CD14-positive monocyte (primary cell): ENCODE measurements at regions not wholly inside any gene's neighbourhood (a gene's known extent, or its start where the extent isn't known, plus 50 kb on each side); places are given as distances from the start of the nearest gene placed in this dataset.

Experiments
- DNase-seq, 3 donors: peaks; one replicate each; pipeline ENCODE4 v3.0.0-alpha.2; 2011 to 2022
- H2AFZ ChIP-seq: 2 replicates; pipeline ENCODE4 v1.6.0; 2012; ENCODE audit warnings: mild to moderate bottlenecking, low read depth, low read length, inconsistent platforms; ENCODE audit not compliant: insufficient read depth, poor library complexity, severe bottlenecking
- H3K27ac ChIP-seq, 2 donors: 1 replicate in 1 of 2; 2 replicates in 1 of 2; pipeline ENCODE4 v1.5.1; 2012 to 2013; ENCODE audit warnings: low read length in 2 of 2, control low read depth in 1 of 2, inconsistent platforms in 1 of 2, low read depth in 1 of 2, mild to moderate bottlenecking in 1 of 2
- H3K27me3 ChIP-seq, 2 donors: one replicate each; pipeline versions ENCODE4 v1.6.0 to v1.6.1; 2011 to 2013; ENCODE audit warnings: low read length in 2 of 2; ENCODE audit not compliant: control insufficient read depth in 2 of 2, insufficient read depth in 2 of 2
- H3K36me3 ChIP-seq, 2 donors: replicated peaks in 1 of 2; 1 replicate in 1 of 2; 2 replicates in 1 of 2; pipeline versions ENCODE4 v1.5.1 to v1.6.1; 2012 to 2013; ENCODE audit warnings: low read length in 2 of 2, control low read depth in 1 of 2, inconsistent platforms in 1 of 2, mild to moderate bottlenecking in 1 of 2; ENCODE audit not compliant: insufficient read depth in 2 of 2, control insufficient read depth in 1 of 2
- H3K4me1 ChIP-seq, 2 donors: 1 replicate in 1 of 2; 2 replicates in 1 of 2; pipeline versions ENCODE4 v1.5.1 to v1.6.1; 2012 to 2013; ENCODE audit warnings: low read length in 2 of 2, control low read depth in 1 of 2, inconsistent platforms in 1 of 2, mild to moderate bottlenecking in 1 of 2, moderate library complexity in 1 of 2; ENCODE audit not compliant: insufficient read depth in 2 of 2, control insufficient read depth in 1 of 2
- H3K4me2 ChIP-seq: replicated peaks from 2 replicates; pipeline ENCODE3; 2012; ENCODE audit warnings: low read length, moderate library complexity, mild to moderate bottlenecking; ENCODE audit not compliant: poor library complexity, severe bottlenecking; ENCODE audit errors: extremely low read depth
- H3K4me3 ChIP-seq, 3 experiments: fragments of 200-600 bp in 1 of 3; sonication (generic) in 1 of 3; replicated peaks in 1 of 3; 1 replicate in 2 of 3; 2 replicates in 1 of 3; pipeline ENCODE4 v1.5.1; 2011 to 2013; ENCODE audit warnings: low read length in 3 of 3, mild to moderate bottlenecking in 3 of 3, control low read depth in 2 of 3, low read depth in 2 of 3, inconsistent platforms in 1 of 3, moderate library complexity in 1 of 3
- H3K79me2 ChIP-seq: 2 replicates; pipeline ENCODE4 v1.6.0; 2012; ENCODE audit warnings: mild to moderate bottlenecking, control low read depth, inconsistent platforms, low read length, moderate library complexity; ENCODE audit not compliant: insufficient read depth
- H3K9ac ChIP-seq: 2 replicates; pipeline ENCODE4 v1.6.0; 2017; ENCODE audit warnings: low read length, mild to moderate bottlenecking; ENCODE audit not compliant: insufficient read depth, poor library complexity, severe bottlenecking
- H3K9me3 ChIP-seq, 2 donors: replicated peaks in 1 of 2; 1 replicate in 1 of 2; 2 replicates in 1 of 2; pipeline versions ENCODE4 v1.5.1 to v1.6.1; 2012 to 2013; ENCODE audit warnings: low read length in 2 of 2, control low read depth in 1 of 2; ENCODE audit not compliant: control insufficient read depth in 1 of 2, insufficient read depth in 1 of 2
- H4K20me1 ChIP-seq: 2 replicates; pipeline ENCODE4 v1.6.0; 2012; ENCODE audit warnings: mild to moderate bottlenecking, low read length, control low read depth, moderate library complexity; ENCODE audit not compliant: insufficient read depth
- H3K27ac Mint-ChIP-seq, 7 donors: one replicate each; pipeline ENCODE4 v1.8.0; 2020; ENCODE audit warnings: mild to moderate bottlenecking in 7 of 7, mixed read lengths in 7 of 7, moderate library complexity in 6 of 7, inconsistent platforms in 2 of 7
- H3K27me3 Mint-ChIP-seq, 3 donors: one replicate each; pipeline ENCODE4 v1.8.0; 2021 to 2022; ENCODE audit warnings: low read depth in 3 of 3, mild to moderate bottlenecking in 3 of 3, mixed read lengths in 3 of 3, moderate library complexity in 3 of 3, inconsistent platforms in 1 of 3
- H3K36me3 Mint-ChIP-seq, 2 donors: one replicate each; pipeline ENCODE4 v1.8.0; 2020; ENCODE audit warnings: mixed read lengths in 2 of 2, inconsistent platforms in 1 of 2, mild to moderate bottlenecking in 1 of 2
- H3K4me1 Mint-ChIP-seq: one replicate; pipeline ENCODE4 v1.8.0; 2020; ENCODE audit warnings: mild to moderate bottlenecking, mixed read lengths
- H3K4me3 Mint-ChIP-seq, 2 donors: one replicate each; pipeline ENCODE4 v1.8.0; 2020; ENCODE audit warnings: mild to moderate bottlenecking in 2 of 2, mixed read lengths in 2 of 2, moderate library complexity in 1 of 2
- H3K9me3 Mint-ChIP-seq, 7 donors: one replicate each; pipeline ENCODE4 v1.8.0; 2020 to 2022; ENCODE audit warnings: mixed read lengths in 7 of 7, mild to moderate bottlenecking in 6 of 7, moderate library complexity in 6 of 7, inconsistent platforms in 2 of 7
- CTCF ChIP-seq: fragments of 200-600 bp; IDR thresholded peaks from one replicate; pipeline ENCODE4 v1.8.0; 2022; ENCODE audit warnings: antibody characterized with exemption, mild to moderate bottlenecking
- WGBS: methylation state at CpG from one replicate; pipeline ENCODE4 v1.1.5; 2013; ENCODE audit warnings: missing lambda C conversion rate; ENCODE audit not compliant: insufficient coverage; 5-methylcytosine and 5-hydroxymethylcytosine counted together
- intact Hi-C, 2 donors: fragments of 100-400 bp; cut with micrococcal nuclease; formaldehyde crosslinking; loops; one replicate each; pipeline versions ENCODE4 v1.15.0 to v1.15.1; 2023

GRCh38 chr2:137881711-137882110 lies 82.6 kb upstream of the HNMT start:
- Histone ChIP-seq H3K27ac (no peak overlapping the region), H3K9ac (no peak overlapping the region), H3K4me3 (no peak overlapping the region), H3K4me1 (no peaks in the 10 kb centered on the region), H3K79me2 (no peaks in the 10 kb centered on the region), H4K20me1 (no peaks in the 10 kb centered on the region), H3K27me3 (no peaks in the 10 kb centered on the region), H3K36me3 (no peaks in the 10 kb centered on the region), H2AFZ (no peak overlapping the region), H3K4me2 (no peak overlapping the region), H3K9me3 (no peaks in the 10 kb centered on the region)
- no peaks in the 10 kb centered on the region for H3K4me1 Mint-ChIP-seq
- no peak for DNase-seq
- intact Hi-C loops, result no loop called here
- H3K27me3 Mint-ChIP-seq, result peaks cover 0 to 2% (median 0%) of the 10 kb centered on the region in 3 donors
- H3K9me3 Mint-ChIP-seq, result peaks cover 0 to 3% (median 2%) of the 10 kb centered on the region in 7 donors
- H3K4me3 Mint-ChIP-seq, result no peak overlapping the region
- no peak overlapping the region for H3K27ac Mint-ChIP-seq
- 100% methylated on average over 3 of the region's 4 CpGs for WGBS
- TF ChIP-seq CTCF, result no peak
- no peaks in the 10 kb centered on the region for H3K36me3 Mint-ChIP-seq

GRCh38 chr2:137886083-137886831 lies 78.0 kb upstream of the HNMT start:
- no peak for DNase-seq
- Mint-ChIP-seq H3K9me3 (peaks cover 0 to 2% (median 0%) of the 10 kb centered on the region in 7 donors), H3K36me3 (no peaks in the 10 kb centered on the region), H3K4me1 (no peaks in the 10 kb centered on the region), H3K27ac (no peak overlapping the region), H3K4me3 (no peak overlapping the region), H3K27me3 (peaks cover 0 to 3% (median 1%) of the 10 kb centered on the region in 3 donors)
- H3K36me3 ChIP-seq, result no peaks in the 10 kb centered on the region
- H3K4me1 ChIP-seq, result no peaks in the 10 kb centered on the region
- no peak overlapping the region for H3K9ac ChIP-seq
- WGBS, result no CpG with 5 or more reads among the region's 3 CpGs
- no peak overlapping the region for H3K27ac ChIP-seq
- no peaks in the 10 kb centered on the region for H3K9me3 ChIP-seq
- H3K79me2 ChIP-seq, result no peaks in the 10 kb centered on the region
- no peaks in the 10 kb centered on the region for H4K20me1 ChIP-seq
- H3K27me3 ChIP-seq, result no peaks in the 10 kb centered on the region
- no peak overlapping the region for H3K4me3 ChIP-seq
- H2AFZ ChIP-seq, result no peak overlapping the region
- TF ChIP-seq CTCF, result no peak
- intact Hi-C loops, result no loop called here
- no peak overlapping the region for H3K4me2 ChIP-seq
